HG02885 (cell line): ENCODE measurements at regions not wholly inside any gene's neighbourhood (a gene's known extent, or its start where the extent isn't known, plus 50 kb on each side); places are given as distances from the start of the nearest gene placed in this dataset.

Source experiments
- ATAC-seq: cut with Tn5 transposase; IDR thresholded peaks from one replicate; pipeline ENCODE4 v1.9.1; 2021; ENCODE audit warnings: mild to moderate bottlenecking; ENCODE audit not compliant: unreplicated experiment, poor library complexity

DNA sequence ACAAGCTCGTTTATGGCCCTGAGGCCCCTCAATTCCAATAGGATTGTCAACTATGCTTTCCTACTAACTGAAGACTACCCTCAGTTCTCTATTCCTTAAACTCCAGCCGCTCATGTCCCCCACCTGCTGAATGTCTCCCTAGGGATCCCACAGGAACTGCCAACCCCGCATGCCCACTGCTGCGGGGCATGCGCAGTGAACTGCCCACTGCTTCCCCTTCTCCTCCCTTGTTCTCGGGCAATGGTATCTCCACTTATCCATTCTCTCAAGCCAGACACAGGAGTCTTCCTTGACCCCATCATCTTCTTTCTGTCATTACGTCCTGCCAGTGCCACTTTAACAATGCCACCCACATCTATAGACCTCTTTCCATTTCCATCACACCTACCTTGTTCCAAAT, 90.0 kb downstream of the FGF18 start:
- ATAC-seq = no peak

DNA sequence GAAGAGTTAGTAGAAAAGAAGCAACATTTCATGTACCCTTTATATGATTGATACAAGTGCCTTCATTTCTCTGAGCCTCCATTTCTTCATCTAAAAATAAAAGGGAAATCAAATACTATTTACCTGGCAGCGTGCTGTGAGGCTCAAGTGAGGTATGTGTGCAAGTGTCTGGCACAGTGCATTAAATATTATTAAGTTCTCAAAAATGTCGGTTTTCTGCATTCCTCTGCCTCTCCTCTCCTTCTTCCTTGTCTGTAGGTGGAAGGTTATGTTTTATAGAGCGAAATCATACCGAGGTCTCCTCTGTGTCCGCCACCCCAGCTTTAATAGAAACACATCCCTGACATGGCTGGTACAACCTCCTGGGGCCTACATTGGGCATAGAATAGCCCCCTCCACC, 93.0 kb downstream of the FGF18 start:
- ATAC-seq = no peak

DNA sequence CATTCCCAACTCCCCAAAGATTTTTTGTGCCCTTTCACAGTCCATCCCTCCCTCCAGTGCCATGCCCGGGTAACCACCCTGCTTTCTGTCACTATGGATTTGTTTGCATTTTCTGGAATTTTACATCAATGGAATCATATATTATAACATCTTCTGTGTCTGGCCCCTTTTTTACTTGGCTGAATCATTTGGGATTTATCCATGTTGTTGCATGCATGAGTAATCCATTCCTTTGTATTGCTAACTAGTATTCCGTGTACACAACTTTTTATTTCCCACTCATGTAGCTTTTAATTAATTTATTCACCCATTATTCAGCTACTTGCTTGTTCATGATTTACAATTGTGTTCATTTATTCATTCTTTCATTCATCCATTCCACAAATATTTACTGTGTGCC, 94.1 kb downstream of the FGF18 start:
- no peak for ATAC-seq

GRCh38 chr5:171518916-171519315, 99.5 kb downstream of the FGF18 start:
- ATAC-seq = no peak

GRCh38 chr5:171520300-171521174, 101.1 kb downstream of the FGF18 start:
- ATAC-seq = no peak

GRCh38 chr5:171521219-171521633, 101.8 kb downstream of the FGF18 start:
- no peak for ATAC-seq

DNA sequence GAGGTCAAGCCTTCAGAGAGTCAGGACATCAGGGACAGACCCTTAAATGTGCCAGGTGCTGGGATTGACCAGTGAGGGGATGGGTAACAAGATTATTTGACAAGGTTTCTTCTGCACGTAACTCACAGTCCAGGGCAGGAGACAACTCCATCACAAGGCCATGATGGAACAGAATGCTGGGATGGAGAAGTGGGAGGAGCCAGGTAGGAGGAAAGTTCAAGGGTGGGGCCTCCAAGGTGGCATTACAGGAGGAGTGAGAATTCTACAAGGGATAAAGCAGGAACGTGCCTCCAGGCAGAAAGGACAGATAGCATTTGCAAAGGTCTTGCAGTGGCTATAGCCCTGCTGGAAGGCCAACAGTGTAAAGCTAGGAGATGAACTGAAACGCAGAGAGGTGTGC, 102.2 kb downstream of the FGF18 start:
- ATAC-seq = no peak

GRCh38 chr5:171523781-171524180, 104.3 kb downstream of the FGF18 start:
- no peak for ATAC-seq

GRCh38 chr5:171524466-171524865, 105.0 kb downstream of the FGF18 start:
- ATAC-seq = no peak

DNA sequence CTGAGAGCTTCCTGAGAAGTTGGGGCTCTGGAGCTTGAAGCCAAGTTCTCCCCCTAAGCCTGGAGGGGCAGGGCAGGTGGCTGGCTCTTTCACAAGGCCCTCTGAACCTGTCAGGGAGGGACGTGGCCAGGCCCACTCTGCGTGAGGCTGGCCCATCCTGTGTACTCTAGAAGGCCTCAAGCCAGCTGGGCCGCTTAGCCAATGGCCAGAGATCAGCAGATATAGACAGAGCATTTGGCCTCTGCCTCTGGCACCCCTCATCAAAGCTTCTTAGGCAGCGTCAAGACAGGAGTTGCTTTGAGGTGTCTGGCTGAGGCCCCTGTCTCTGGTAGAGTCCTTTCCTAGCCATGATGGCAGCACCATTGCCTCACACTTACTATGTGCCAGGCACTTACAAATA, 105.6 kb downstream of the FGF18 start:
- ATAC-seq = no peak

DNA sequence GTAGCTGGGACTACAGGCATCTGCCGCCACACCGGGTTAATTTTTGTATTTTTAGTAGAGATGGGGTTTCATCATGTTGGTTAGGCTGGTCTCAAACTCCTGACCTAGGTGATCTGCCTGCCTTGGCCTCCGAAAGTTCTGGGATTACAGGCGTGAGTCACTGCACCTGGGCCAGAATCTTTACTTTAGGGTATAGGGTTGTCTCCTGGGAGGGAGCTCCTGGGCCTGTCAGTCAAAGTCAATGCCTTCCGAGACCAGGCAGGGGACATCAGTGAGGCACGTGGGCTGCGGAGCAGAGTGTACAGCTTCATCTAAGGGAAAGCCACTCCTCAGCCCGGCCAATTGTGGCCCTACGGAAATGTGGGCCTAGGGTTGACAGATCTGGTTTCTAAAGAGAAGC, 108.6 kb downstream of the FGF18 start:
- ATAC-seq = no peak

DNA sequence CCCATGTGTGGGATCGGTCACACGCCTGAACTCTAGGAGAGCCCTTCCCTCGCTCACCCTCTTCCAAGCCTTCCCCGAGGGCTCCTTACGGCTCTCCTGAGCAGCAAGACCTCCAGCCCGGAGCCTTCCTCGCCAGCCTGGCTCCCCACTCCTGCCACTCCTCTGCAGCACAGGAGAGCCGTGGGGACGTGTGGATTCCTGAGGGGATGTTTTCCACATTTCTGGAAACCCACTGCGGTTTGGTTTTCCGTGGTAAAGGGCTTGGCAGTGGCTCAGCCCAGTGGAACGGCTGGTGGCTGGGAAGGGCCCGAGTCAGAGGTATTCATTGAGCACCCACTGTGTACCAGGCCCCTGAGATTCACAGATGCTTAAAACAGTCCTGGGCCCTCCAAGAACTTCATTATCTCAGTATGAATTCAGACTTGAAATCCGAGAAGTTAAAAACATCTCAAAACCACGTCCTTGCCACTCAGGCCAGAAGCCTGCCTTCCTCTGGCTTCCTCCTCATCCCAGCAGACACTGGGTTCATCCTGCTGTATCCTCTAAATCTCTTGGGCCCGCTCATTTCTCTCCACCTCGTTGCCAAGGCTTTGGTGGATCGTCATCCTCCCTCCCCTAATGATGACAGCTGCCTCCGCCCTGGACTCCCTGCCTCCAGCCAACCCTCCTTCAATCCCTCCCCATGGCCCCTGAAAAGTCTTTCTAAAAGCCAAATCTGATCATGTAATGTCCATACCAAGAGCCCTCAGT, 109.6 kb downstream of the FGF18 start:
- ATAC-seq = no peak

DNA sequence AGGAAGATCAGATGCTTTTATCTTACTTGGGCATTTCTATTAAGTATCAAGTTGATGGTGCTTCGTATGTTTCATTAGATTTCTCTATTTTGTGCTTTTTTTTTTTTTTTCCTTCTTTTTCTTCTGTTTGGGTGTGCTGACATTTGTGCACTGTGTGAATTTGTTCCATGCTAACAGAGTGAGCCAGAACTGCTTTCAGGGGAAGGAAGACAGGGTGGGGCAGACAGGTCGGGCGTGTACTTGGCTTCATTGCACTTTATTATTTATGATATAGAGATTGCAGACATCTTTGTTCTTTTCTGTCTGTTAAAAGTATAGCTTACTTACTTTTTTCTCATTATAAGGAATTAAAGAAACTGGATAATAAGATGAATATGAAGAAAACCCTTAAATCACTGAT, 112.2 kb downstream of the FGF18 start:
- no peak for ATAC-seq

GRCh38 chr5:171533153-171533552, 113.7 kb downstream of the FGF18 start:
- ATAC-seq = no peak

DNA sequence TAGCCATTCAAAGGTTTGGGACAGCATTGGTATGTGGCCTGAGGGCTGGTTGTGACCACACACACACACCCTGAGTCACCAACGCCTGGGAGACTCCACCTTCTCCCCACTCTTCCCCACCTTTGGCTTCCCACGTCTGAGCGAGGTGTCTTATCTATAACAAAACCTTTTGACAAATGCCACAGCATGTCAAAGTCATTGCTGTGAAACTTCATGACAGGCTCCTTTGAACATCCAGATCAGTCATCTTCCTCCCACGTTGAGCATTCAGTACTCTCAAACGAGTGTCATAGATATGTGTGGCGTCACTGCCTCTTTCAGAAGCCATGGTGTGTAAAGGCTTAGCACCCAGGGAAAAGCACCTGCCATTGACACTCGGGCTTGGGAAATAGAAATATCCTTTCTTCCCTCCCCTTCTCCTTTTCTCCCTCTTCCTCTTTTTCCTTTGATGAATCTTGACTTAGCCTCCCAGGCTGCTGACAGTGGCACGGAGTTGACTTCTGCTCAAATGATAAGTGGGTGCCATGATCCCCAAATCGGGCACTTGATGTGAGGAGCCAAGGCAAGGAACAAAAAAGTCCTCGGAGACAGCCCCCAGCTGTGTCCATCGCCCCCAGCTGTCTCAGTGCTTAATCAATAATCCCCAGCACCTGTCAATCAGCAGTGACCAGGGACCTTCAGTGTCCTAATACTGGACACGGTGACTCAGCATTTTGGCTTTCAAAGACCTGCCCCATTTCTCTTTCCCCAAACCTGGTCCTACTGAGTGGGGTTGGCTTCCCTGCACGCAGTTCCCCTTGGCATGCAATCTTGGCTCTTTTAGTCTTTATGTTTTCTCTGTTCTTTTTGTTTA, 114.8 kb downstream of the FGF18 start:
- no peak for ATAC-seq

DNA sequence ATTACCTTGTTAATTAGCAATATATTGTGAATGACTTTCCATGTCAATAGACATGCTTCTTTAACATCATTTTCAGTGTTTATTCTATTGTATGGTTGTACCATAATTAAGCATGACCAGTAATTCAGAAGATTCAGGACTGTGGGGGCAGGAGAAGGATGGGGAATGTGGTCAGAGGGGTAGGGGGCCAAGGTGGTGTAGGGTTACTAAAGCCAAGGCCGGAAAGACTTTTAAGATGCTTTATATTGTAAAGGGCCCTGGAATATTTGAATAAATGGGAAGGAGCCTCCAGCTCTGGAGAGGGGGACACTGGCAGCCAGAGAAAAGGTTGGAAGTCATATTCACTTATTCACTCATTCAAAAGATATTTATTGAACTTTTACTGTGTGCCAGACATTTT, 115.7 kb downstream of the FGF18 start:
- ATAC-seq = no peak

DNA sequence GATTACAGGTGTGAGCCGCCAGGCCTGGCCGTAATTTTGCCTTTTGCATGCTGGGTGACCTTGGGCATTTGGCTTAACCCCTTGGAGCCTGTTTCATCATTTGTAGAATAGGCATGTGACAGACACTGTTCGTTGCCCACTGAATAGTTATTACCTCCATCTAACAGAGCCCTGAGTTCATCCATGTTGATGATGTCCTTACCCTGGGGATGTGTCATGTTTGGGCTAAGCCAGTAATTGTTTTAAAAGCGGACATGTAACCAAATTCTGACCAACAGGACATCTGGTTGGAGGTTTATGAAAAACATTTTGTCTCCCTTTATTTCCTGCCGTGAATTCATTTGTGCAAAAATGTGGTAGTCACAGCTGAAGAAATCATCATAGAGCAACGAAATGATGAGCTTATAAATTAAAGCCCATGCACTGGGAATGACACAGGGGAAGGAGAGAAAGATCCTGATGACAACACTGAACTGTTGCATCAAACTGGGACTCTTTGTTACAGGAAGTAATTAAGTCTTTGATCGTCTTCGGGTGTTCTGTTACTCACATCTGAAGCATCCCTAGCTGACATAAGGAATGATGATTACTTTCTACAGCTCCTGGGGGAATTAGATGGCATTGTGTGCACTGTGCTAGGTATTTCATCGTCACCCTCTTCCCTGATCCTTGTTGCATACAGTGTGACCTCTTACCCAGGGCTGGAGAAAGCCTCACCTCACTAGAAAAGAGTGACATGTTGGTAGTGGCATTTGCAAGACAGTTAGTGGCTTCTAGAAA, 117.8 kb downstream of the FGF18 start:
- no peak for ATAC-seq

GRCh38 chr5:171537923-171538537, 118.6 kb downstream of the FGF18 start:
- no peak for ATAC-seq

GRCh38 chr5:171538681-171539080, 119.2 kb downstream of the FGF18 start:
- no peak for ATAC-seq

DNA sequence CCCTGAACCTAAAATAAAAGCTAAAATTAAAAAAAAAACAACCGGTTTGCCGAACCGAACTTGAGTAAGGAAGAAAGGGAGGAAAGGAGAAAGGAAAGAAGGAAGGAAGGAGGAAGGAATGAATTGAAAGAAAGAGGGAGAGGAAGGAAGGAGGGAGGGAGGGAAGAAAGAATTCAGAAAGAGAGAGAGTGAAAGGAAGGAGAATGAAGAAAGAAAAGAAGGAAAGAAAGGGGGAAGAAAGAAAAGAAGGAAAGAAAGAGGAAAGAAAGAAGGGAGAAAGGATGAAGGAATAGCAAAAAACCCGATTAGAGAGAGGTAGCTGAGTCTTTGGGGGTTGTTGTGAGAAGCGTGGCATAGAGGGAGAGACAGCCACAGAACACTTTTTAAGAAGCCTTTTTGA, 121.4 kb downstream of the FGF18 start:
- no peak for ATAC-seq
